ENCODE measurements at regions not wholly inside any gene's neighbourhood (a gene's known extent, or its start where the extent isn't known, plus 50 kb on each side); places are given as distances from the start of the nearest gene placed in this dataset.

DNA sequence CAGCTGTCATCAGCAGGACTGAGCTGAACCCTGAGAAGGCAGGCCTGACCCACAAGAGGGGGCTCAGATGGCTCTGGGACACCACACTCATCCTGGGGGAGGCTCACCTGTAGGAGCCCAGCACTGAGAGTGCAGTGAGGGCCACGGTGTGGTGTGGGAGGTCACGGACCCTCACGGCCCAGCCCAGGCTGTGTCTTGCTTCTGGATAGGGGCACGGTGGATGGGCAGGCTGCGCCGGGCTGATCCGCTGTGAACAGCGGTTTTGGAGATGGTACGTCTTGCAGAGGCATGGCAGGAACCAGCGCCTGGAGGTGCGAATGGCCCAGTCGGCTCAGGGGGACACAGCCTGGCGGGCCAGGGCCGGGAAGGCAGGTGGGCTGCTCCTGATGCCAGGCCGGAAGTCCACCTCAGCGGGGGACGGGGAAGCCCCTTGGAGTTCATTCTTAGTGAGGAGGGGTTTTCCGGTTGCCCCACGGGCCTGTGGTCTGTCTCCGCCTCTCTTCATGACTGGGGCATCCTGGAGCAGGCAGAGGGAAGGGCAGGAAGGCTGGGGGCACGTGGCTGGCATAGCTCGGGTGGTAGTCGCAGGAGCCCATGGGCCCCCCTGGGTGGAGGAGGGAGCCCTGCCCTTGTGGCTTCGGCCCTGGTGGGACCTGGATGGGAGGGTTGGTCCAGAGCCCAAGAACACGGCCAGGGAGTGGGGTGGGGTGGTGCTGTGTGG, 112.5 kb downstream of the UNCX start:
- Histone ChIP-seq H3K9me3 (no peaks in the 10 kb centered on the region), H3K4me3 (no peak overlapping the region), H3K27ac (no peak overlapping the region), H3K36me3 (no peaks in the 10 kb centered on the region), H3K27me3 (peaks cover 0 to 78% of the 10 kb centered on the region in 2 donors), H3K4me1 (no peaks in the 10 kb centered on the region)
- ATAC-seq, result no peak
- peak in 1 of 4 donors; percentile 76 for DNase-seq
- TF ChIP-seq, protein P1, sequence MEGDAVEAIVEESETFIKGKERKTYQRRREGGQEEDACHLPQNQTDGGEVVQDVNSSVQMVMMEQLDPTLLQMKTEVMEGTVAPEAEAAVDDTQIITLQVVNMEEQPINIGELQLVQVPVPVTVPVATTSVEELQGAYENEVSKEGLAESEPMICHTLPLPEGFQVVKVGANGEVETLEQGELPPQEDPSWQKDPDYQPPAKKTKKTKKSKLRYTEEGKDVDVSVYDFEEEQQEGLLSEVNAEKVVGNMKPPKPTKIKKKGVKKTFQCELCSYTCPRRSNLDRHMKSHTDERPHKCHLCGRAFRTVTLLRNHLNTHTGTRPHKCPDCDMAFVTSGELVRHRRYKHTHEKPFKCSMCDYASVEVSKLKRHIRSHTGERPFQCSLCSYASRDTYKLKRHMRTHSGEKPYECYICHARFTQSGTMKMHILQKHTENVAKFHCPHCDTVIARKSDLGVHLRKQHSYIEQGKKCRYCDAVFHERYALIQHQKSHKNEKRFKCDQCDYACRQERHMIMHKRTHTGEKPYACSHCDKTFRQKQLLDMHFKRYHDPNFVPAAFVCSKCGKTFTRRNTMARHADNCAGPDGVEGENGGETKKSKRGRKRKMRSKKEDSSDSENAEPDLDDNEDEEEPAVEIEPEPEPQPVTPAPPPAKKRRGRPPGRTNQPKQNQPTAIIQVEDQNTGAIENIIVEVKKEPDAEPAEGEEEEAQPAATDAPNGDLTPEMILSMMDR (IDR thresholded peaks at IDR 0.05), result no peak
- intact Hi-C loops (cut with DNase I), result no loop called here

DNA sequence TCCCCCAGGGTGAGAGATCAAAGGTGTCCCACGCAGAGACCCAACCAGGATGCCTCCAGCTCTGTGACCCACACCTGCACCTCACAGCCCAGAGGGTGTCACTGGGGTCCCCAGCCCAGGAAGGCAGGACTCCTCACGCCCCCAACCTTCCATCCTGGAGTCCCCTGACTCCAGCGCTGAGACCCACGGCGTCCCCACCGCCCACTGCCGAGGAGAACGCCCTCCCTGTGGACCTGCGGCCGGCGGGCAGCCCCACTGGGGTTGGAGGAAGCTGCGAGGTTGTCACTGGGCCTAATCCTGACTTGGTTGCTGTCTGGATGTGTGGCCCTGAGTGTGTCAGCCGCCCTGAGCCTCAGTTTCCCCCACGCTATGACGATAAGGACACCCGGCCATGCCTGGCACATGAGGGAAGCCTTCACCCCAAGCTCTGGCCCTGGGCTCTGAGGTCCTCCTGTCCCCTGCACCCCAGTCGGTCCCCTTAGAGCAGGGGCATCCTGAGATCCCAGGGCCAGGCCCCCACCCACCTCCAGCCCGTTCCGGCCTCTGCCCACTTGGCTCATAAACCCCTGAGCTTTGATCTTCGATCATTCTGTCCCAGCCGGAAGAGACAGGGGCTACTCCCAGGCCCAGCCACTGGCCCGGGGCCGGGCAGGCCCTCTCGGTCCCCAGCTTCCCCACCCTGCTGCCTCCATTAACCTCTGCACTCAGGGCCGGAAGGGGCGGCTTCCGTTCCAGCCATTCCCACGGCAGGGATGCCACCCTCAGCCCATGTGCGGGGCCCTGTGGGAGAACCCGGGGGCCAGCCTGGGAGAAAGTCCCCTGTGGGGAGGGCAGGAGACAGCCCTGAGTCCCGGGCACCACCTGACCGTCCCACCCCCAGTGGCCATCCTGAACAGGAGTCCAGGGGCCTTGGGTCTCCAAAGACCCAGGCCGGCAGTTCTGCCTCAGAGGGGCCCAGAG, 113.2 kb downstream of the MICALL2 start:
- Histone ChIP-seq H3K4me3 (no peak overlapping the region), H3K27me3 (peaks cover 0 to 72% of the 10 kb centered on the region in 2 donors), H3K9me3 (no peaks in the 10 kb centered on the region), H3K4me1 (no peaks in the 10 kb centered on the region), H3K27ac (no peak overlapping the region), H3K36me3 (no peaks in the 10 kb centered on the region)
- intact Hi-C loops (cut with DNase I), result no loop called here
- DNase-seq, result peak in 1 of 4 donors; percentile 69
- TF ChIP-seq, protein P1 (IDR thresholded peaks at IDR 0.05), result no peak
- ATAC-seq, result no peak

DNA sequence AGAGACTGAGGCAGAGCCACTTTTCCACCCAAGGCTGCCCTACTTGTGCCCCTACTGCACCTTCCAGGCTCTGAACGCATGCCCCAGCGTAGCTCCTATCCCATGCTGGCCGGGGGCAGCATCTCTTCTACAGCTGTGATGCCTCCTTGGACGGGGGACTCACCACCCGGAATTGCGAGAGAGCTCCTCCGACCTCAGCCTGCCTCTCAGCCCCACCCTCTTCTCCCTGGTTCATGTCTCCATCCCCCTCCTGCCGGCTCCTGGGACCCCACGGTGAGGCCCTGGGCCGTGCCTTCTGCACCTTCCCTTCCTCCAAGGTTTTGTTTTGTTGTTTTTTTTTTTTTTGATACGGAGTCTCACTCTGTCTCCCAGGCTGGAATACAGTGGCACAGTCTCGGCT, 112.4 kb downstream of the MICALL2 start:
- DNase-seq (peak in 1 of 4 donors; percentile 45), ATAC-seq (no peak)
- TF ChIP-seq, protein P1 (IDR thresholded peaks at IDR 0.05), result no peak
- Histone ChIP-seq H3K4me1 (no peaks in the 10 kb centered on the region), H3K27me3 (peaks cover 0 to 71% of the 10 kb centered on the region in 2 donors), H3K36me3 (no peaks in the 10 kb centered on the region), H3K27ac (no peak overlapping the region), H3K4me3 (no peak overlapping the region), H3K9me3 (no peaks in the 10 kb centered on the region)
- intact Hi-C loops (cut with DNase I), result no loop called here

GRCh38 chr7:1348096-1348822, 111.0 kb downstream of the MICALL2 start:
- DNase-seq (peak in 1 of 4 donors; percentile 68), ATAC-seq (no peak)
- TF ChIP-seq, protein P1 (IDR thresholded peaks at IDR 0.05), result no peak
- no peaks in the 10 kb centered on the region for H3K36me3 ChIP-seq
- H3K9me3 ChIP-seq, result no peaks in the 10 kb centered on the region
- H3K27ac ChIP-seq, result no peak overlapping the region
- intact Hi-C loops (cut with DNase I), result no loop called here
- no peaks in the 10 kb centered on the region for H3K4me1 ChIP-seq
- H3K4me3 ChIP-seq, result no peak overlapping the region
- H3K27me3 ChIP-seq, result peaks cover 0 to 79% of the 10 kb centered on the region in 2 donors
